ENCODE measurements at regions not wholly inside any gene's neighbourhood (a gene's known extent, or its start where the extent isn't known, plus 50 kb on each side); places are given as distances from the start of the nearest gene placed in this dataset.

DNA sequence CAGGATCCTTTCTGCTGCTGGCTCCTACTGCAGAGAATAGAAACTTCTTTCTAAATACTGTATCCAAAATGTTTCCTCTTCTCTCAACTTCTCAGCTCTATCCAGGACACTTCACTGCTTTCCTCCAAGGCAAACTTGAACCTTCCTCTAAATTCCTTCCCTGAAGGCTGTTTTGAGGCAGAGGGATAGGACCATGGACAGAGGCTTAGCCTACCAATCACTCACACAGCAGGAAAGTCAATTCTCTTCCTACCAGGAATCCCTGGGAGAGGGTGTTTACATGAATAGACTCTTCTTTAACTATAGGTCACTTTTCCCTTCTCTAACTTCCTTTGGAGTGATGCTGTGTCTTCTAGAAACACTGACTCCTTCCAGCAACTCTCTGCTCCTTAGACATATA lies 115.6 kb upstream of the MKLN1 start:
- Histone ChIP-seq H3K9me3 (replicated peaks in 1 of 2; ENCODE audit: control insufficient read depth in 1 of 2, insufficient read depth in 1 of 2, low read length in 2 of 2) (no peaks in the 10 kb centered on the region), H3K27me3 (ENCODE audit: control insufficient read depth in 2 of 2, insufficient read depth in 2 of 2, low read length in 2 of 2) (no peaks in the 10 kb centered on the region), H3K27ac (ENCODE audit: low read depth in 1 of 2, low read length in 2 of 2) (no peak overlapping the region), H3K36me3 (replicated peaks in 1 of 2; ENCODE audit: control insufficient read depth in 1 of 2, insufficient read depth in 2 of 2, low read length in 2 of 2) (no peaks in the 10 kb centered on the region), H3K4me1 (ENCODE audit: control insufficient read depth in 1 of 2, insufficient read depth in 2 of 2, low read length in 2 of 2) (no peaks in the 10 kb centered on the region), H3K9ac (ENCODE audit: insufficient read depth, low read length, poor library complexity, severe bottlenecking) (no peak overlapping the region), H3K4me3 (replicated peaks in 1 of 3; ENCODE audit: low read depth in 2 of 3, low read length in 3 of 3) (no peak overlapping the region), H4K20me1 (ENCODE audit: insufficient read depth, low read length) (no peaks in the 10 kb centered on the region), H3K4me2 (replicated peaks; ENCODE audit: extremely low read depth, low read length, poor library complexity, severe bottlenecking) (no peak overlapping the region), H2AFZ (ENCODE audit: insufficient read depth, low read depth, low read length, poor library complexity, severe bottlenecking) (no peak overlapping the region), H3K79me2 (ENCODE audit: insufficient read depth, low read length) (no peaks in the 10 kb centered on the region)
- no peaks in the 10 kb centered on the region for H3K4me1 Mint-ChIP-seq
- H3K27ac Mint-ChIP-seq, result no peak overlapping the region
- intact Hi-C loops (cut with micrococcal nuclease), result no loop called here
- peaks cover 1 to 4% (median 2%) of the 10 kb centered on the region in 3 donors for H3K27me3 Mint-ChIP-seq (ENCODE audit: low read depth in 3 of 3)
- H3K4me3 Mint-ChIP-seq, result no peak overlapping the region
- peaks cover 0 to 3% (median 0%) of the 10 kb centered on the region in 7 donors for H3K9me3 Mint-ChIP-seq
- no peaks in the 10 kb centered on the region for H3K36me3 Mint-ChIP-seq
- no peak for DNase-seq
- no peak for TF ChIP-seq CTCF (IDR thresholded peaks at IDR 0.05)

DNA sequence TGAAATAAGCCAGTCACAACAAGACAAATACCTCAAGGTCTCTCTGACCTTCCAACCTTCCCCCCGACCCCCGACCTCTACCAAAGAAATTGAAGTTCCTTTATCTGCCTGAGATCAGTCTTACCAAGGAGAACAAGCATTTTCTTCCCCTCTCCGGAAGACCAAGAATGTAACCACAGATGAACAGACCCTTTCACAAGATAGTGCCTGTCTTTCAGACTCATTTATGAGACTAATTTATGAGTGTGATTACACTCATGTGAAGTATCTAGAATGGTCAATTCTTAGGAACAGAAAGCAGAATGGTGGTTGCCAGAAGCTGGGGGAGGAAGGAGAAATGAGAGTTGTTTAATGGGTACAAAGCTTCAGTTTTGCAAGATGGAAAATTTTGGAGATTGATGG lies 108.9 kb upstream of the MKLN1 start:
- H3K4me1 Mint-ChIP-seq, result peaks cover 26% of the 10 kb centered on the region
- peak; percentile 20 to 41 (median 24) for DNase-seq
- Histone ChIP-seq H3K4me3 (replicated peaks in 1 of 3; ENCODE audit: low read depth in 2 of 3, low read length in 3 of 3) (peak overlapping the region in 1 of 3 experiments; percentile 45), H4K20me1 (ENCODE audit: insufficient read depth, low read length) (no peaks in the 10 kb centered on the region), H3K27ac (ENCODE audit: low read depth in 1 of 2, low read length in 2 of 2) (peak overlapping the region in 1 of 2 donors; percentile 86), H3K36me3 (replicated peaks in 1 of 2; ENCODE audit: control insufficient read depth in 1 of 2, insufficient read depth in 2 of 2, low read length in 2 of 2) (no peaks in the 10 kb centered on the region), H3K4me2 (replicated peaks; ENCODE audit: extremely low read depth, low read length, poor library complexity, severe bottlenecking) (peak overlapping the region; percentile 59), H3K9ac (ENCODE audit: insufficient read depth, low read length, poor library complexity, severe bottlenecking) (no peak overlapping the region), H3K79me2 (ENCODE audit: insufficient read depth, low read length) (no peaks in the 10 kb centered on the region), H3K4me1 (ENCODE audit: control insufficient read depth in 1 of 2, insufficient read depth in 2 of 2, low read length in 2 of 2) (peaks cover 24 to 27% of the 10 kb centered on the region in 2 donors), H3K27me3 (ENCODE audit: control insufficient read depth in 2 of 2, insufficient read depth in 2 of 2, low read length in 2 of 2) (no peaks in the 10 kb centered on the region), H2AFZ (ENCODE audit: insufficient read depth, low read depth, low read length, poor library complexity, severe bottlenecking) (peak overlapping the region; percentile 31), H3K9me3 (replicated peaks in 1 of 2; ENCODE audit: control insufficient read depth in 1 of 2, insufficient read depth in 1 of 2, low read length in 2 of 2) (no peaks in the 10 kb centered on the region)
- H3K27ac Mint-ChIP-seq, result peak overlapping the region; percentile 79 to 98 (median 95)
- intact Hi-C loops (cut with micrococcal nuclease), result no loop called here
- no peak for TF ChIP-seq CTCF (IDR thresholded peaks at IDR 0.05)
- no peaks in the 10 kb centered on the region for H3K27me3 Mint-ChIP-seq (ENCODE audit: low read depth in 3 of 3)
- 0% methylated on average over 2 of the region's 3 CpGs for WGBS (ENCODE audit: insufficient coverage)
- peak overlapping the region in 1 of 2 donors; percentile 67 for H3K4me3 Mint-ChIP-seq
- H3K36me3 Mint-ChIP-seq, result no peaks in the 10 kb centered on the region
- H3K9me3 Mint-ChIP-seq, result peaks cover 0 to 4% (median 0%) of the 10 kb centered on the region in 7 donors

Measured in CD14-positive monocyte (primary cell).